Activated naive CD4-positive, alpha-beta T cell treated with anti-CD3 and anti-CD28 coated beads for 36 hours (primary cell): ENCODE measurements at regions not wholly inside any gene's neighbourhood (a gene's known extent, or its start where the extent isn't known, plus 50 kb on each side); places are given as distances from the start of the nearest gene placed in this dataset.
"Not testable (repeated sequence)": the region's sequence is repeated elsewhere in the genome, so short reads cannot be mapped to it uniquely, and the experiment has no call there.

Source experiments
- CTCF ChIA-PET: fragments of 350-600 bp; sonication (Branson Sonifier 250); formaldehyde crosslinking; loops from one replicate; lab custom pipeline; 2021; ENCODE audit warnings: antibody characterized with exemption; lab: Charles Lee
- DNase-seq: peaks from one replicate; pipeline ENCODE4 v3.0.0-alpha.2; 2020
- H3K27ac Mint-ChIP-seq: one replicate; pipeline ENCODE4 v1.8.0; 2021; ENCODE audit warnings: mild to moderate bottlenecking, mixed read lengths
- H3K27me3 Mint-ChIP-seq: one replicate; pipeline ENCODE4 v1.8.0; 2021; ENCODE audit warnings: low read depth, mixed read lengths
- H3K36me3 Mint-ChIP-seq: one replicate; pipeline ENCODE4 v1.8.0; 2021; ENCODE audit warnings: low read depth, mixed read lengths
- H3K4me1 Mint-ChIP-seq: one replicate; pipeline ENCODE4 v1.8.0; 2021; ENCODE audit warnings: low read depth, mixed read lengths
- H3K4me3 Mint-ChIP-seq: one replicate; pipeline ENCODE4 v1.8.0; 2021; ENCODE audit warnings: mild to moderate bottlenecking, moderate library complexity, mixed read lengths
- H3K9me3 Mint-ChIP-seq: one replicate; pipeline ENCODE4 v1.8.0; 2021; ENCODE audit warnings: mixed read lengths
- intact Hi-C: fragments of 100-400 bp; cut with micrococcal nuclease; formaldehyde crosslinking; loops from one replicate; pipeline ENCODE4 v1.15.1; 2023

DNA sequence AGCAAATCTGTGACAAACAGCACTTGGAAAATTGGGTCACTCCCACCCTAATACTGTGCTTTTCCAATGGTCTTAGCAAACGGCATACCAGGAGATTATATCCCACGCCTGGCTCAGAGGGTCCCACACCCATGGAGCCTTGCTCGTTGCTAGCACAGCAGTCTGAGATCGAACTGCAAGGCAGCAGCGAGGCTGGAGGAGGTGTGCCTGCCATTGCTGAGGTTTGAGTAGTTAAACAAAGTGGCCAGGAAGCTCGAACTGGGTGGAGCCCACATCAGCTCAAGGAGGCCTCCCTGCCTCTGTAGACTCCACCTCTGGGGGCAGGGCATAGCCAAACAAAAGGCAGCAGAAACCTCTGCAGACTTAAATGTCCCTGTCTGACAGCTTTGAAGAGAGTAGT lies 440.5 kb upstream of the ACTBL2 start:
- H3K4me1 Mint-ChIP-seq, intact Hi-C loops: not testable (repeated sequence)

DNA sequence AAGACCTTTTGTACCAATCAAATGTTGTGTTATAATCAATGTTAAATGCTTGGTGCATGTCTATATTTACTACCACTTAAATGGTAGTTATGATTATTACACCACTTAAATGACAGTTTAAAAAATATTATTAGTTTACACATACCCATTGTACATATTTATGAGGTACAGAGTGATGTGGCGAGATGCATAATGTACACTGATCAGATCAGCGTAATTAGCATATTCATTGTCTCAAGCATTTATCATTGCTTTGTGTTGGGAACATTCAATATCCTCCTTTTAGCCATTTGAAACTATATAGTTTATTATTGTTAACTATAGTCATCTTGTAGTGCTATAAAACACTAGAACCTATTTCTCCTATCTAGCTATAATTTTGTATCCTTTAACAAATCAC lies 434.4 kb upstream of the ACTBL2 start:
- no peak overlapping the region for H3K27ac Mint-ChIP-seq
- H3K36me3 Mint-ChIP-seq = no peaks in the 10 kb centered on the region
- H3K9me3 Mint-ChIP-seq = no peaks in the 10 kb centered on the region
- CTCF ChIA-PET = interaction anchor here (0.6 kb wide), 1 partner anchor 16 kb away, joined by 3 read pairs; no protein-coding TSS in a partner anchor
- peaks cover 7% of the 10 kb centered on the region for H3K27me3 Mint-ChIP-seq
- no peak for DNase-seq
- no peak overlapping the region for H3K4me3 Mint-ChIP-seq
- no peaks in the 10 kb centered on the region for H3K4me1 Mint-ChIP-seq
- intact Hi-C loops = no loop called here

More for the DNA sequence above, 440.5 kb upstream of the ACTBL2 start:
- DNase-seq, H3K27ac Mint-ChIP-seq, H3K9me3 Mint-ChIP-seq, H3K4me3 Mint-ChIP-seq, H3K27me3 Mint-ChIP-seq, H3K36me3 Mint-ChIP-seq, CTCF ChIA-PET: not testable (repeated sequence)

DNA sequence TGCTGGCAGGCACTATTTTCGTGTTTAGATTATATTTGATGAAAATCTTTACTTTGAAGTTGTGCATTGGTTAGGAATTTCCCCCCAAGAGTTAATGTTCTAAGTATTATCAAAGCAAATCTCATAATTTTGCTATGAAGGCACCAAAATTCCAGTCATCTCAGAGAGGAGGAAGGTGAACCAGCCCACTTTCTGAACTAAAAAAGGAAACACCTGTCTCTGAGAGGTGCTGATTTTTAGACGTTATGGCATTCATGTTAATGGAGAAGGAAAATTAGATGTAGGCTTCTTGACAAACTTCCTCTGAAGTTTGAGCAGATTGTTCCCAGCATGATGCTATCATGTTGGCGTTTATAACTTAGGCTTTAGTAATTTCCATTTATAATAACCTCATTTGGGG lies 432.9 kb upstream of the ACTBL2 start:
- CTCF ChIA-PET = no interaction called here
- intact Hi-C loops = no loop called here
- H3K36me3 Mint-ChIP-seq = no peaks in the 10 kb centered on the region

DNA sequence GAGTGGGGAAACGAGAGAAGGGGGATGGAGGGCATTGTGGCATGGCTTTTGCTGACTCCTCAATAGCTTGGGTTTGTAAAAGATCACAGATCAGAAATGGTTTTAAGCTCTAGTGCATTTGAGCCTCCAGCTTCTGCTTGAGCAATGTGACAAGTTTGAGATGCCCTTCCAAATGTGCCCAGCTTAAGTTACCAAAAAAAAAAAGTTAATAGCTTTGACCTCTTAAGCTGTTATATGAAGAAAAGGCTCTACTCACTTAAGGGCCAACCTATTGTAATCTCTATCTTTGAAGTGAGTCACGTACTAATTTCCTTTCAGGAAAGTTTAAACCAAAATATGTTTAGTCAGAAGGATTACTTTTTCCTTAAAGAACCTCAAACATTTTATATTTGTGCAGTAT lies 428.8 kb upstream of the ACTBL2 start:
- CTCF ChIA-PET = interaction anchor here (0.6 kb wide), 1 partner anchor 48 kb away, joined by 5 read pairs; no protein-coding TSS in a partner anchor
- intact Hi-C loops = no loop called here
- Mint-ChIP-seq H3K4me3 (no peak overlapping the region), H3K4me1 (no peaks in the 10 kb centered on the region), H3K27ac (no peak overlapping the region), H3K9me3 (no peaks in the 10 kb centered on the region), H3K27me3 (no peaks in the 10 kb centered on the region), H3K36me3 (no peaks in the 10 kb centered on the region)
- no peak for DNase-seq

More for the DNA sequence above, 432.9 kb upstream of the ACTBL2 start:
- no peak for DNase-seq
- Mint-ChIP-seq H3K4me1 (no peaks in the 10 kb centered on the region), H3K27me3 (peaks cover 7% of the 10 kb centered on the region), H3K27ac (no peak overlapping the region), H3K9me3 (no peaks in the 10 kb centered on the region), H3K4me3 (no peak overlapping the region)

DNA sequence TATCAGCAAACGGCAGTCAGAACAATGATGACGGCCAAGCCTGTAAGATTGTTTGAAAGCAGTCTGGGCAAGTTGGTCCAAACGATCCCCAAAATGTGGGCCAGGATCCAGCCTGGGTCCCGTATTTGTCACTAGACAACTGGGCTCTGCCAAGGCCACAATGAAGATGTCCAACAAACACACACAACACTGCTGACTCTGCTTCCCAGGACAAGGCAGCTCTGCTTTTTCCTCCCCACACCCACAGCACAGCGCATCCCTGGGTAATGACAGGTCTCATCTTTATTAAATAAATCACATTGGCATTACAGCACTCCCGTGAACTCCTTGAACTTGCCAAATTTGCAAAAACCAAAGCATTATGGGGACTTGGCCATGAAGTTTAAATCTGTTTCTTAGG lies 424.1 kb upstream of the ACTBL2 start:
- intact Hi-C loops = no loop called here
- no peak for DNase-seq
- CTCF ChIA-PET = no interaction called here
- Mint-ChIP-seq H3K4me3 (no peak overlapping the region), H3K36me3 (no peaks in the 10 kb centered on the region), H3K27ac (no peak overlapping the region), H3K27me3 (peaks cover 4% of the 10 kb centered on the region), H3K9me3 (no peaks in the 10 kb centered on the region), H3K4me1 (no peaks in the 10 kb centered on the region)

DNA sequence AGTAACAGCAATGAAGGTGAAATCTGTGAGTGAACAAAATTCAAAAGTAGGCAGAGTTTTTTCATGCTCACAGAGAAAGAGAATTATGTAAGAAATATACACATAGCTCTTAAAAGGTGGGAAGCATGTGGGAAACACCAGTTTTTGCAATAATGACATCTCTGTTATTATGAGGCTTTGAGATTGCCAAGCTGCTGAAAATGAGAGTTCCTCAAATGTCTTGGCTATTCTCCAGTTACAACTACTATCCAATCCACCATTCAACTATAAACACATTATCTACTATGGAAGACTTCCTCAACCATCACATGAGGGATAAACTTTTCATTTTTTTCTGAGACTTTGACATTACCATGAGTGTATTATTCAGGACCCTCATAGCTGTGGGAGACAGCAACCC lies 420.8 kb upstream of the ACTBL2 start:
- no peak overlapping the region for H3K4me3 Mint-ChIP-seq
- CTCF ChIA-PET = interaction anchor here (0.9 kb wide), 1 partner anchor 15 kb away, joined by 4 read pairs; no protein-coding TSS in a partner anchor
- no peak for DNase-seq
- intact Hi-C loops = no loop called here
- H3K36me3 Mint-ChIP-seq = no peaks in the 10 kb centered on the region
- H3K27me3 Mint-ChIP-seq = peaks cover 9% of the 10 kb centered on the region
- H3K4me1 Mint-ChIP-seq = no peaks in the 10 kb centered on the region
- H3K9me3 Mint-ChIP-seq = no peaks in the 10 kb centered on the region
- no peak overlapping the region for H3K27ac Mint-ChIP-seq

DNA sequence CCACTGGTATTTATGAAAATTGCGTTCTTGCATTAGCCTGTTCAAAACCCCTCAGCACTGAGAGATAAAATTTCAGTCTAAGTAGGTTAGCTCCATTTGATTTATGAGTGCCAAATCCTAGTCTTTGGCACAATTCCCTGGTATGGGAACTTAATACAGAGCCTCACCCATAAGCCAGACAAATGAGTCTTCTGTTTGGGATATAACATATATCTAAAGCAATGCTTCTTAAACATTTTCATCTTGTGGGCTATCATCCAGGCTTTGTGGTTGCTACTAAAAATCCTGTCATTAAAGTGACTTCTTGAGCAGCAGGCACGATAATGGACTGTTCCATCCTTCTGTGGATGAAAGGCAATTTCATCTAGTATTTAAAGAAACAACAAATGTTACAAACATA lies 419.5 kb upstream of the ACTBL2 start:
- peaks cover 11% of the 10 kb centered on the region for H3K27me3 Mint-ChIP-seq
- no peaks in the 10 kb centered on the region for H3K36me3 Mint-ChIP-seq
- no peak overlapping the region for H3K27ac Mint-ChIP-seq

DNA sequence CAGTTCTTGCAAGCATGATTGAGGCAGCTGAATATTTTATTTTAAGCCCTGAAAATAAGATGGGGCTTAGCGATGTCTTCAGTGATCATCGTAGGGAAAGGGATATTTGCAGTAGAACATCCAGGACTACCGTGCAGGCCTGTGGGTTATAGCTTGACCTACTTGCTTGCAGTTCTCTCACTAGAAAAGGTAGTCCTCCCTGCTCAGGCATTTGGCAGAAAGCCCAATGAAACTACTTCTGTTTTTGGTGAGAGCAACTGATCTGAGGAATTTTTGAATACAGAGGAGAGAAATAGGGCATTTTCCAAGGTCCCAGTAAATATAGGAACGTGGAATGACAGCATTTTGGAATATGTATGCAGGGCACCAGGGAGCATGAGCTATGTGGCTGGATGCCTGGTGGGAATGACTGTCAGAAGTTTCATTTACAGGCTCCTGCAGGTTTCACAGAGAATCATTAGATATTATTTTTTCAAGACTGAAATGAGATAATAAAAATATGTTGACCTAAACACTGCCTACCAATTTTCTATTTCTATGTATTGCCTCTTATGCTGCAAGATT lies 417.9 kb upstream of the ACTBL2 start:
- no peak overlapping the region for H3K27ac Mint-ChIP-seq
- H3K4me3 Mint-ChIP-seq = no peak overlapping the region
- H3K4me1 Mint-ChIP-seq = no peaks in the 10 kb centered on the region
- no peak for DNase-seq
- intact Hi-C loops = no loop called here
- H3K9me3 Mint-ChIP-seq = no peaks in the 10 kb centered on the region
- peaks cover 14% of the 10 kb centered on the region for H3K27me3 Mint-ChIP-seq
- CTCF ChIA-PET = interaction anchor here (0.6 to 0.7 kb wide), 2 partner anchors 16 to 121 kb away, joined by 3 read pairs; no protein-coding TSS in a partner anchor
- H3K36me3 Mint-ChIP-seq = no peaks in the 10 kb centered on the region

More for the DNA sequence above, 419.5 kb upstream of the ACTBL2 start:
- intact Hi-C loops = no loop called here
- CTCF ChIA-PET = no interaction called here
- Mint-ChIP-seq H3K9me3 (no peaks in the 10 kb centered on the region), H3K4me1 (no peaks in the 10 kb centered on the region), H3K4me3 (no peak overlapping the region)
- no peak for DNase-seq

DNA sequence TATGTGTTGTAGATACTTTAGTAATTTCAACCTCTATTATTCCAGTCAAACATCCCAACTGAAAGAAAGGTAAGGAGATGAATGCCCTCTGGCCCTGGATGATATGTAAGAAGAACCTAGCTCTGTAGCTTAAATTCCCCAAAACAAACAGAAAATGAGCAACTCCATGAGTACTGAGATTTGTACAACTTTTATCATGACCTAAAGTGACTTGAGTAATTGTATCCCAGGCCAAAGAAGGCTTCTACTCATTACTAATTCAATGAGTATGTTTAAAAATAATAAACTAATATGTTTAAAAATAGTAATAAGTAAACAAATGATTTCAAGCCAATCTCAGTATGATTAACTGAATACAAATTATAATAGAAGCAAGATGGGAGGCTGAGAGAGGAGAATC lies 414.0 kb upstream of the ACTBL2 start:
- Mint-ChIP-seq H3K4me1 (no peaks in the 10 kb centered on the region), H3K27me3 (peaks cover 10% of the 10 kb centered on the region), H3K4me3 (no peak overlapping the region), H3K9me3 (no peaks in the 10 kb centered on the region), H3K27ac (no peak overlapping the region), H3K36me3 (no peaks in the 10 kb centered on the region)
- intact Hi-C loops = no loop called here
- CTCF ChIA-PET = interaction anchor here (0.7 kb wide), 1 partner anchor 602 kb away, joined by 3 read pairs; no protein-coding TSS in a partner anchor
- DNase-seq = no peak

DNA sequence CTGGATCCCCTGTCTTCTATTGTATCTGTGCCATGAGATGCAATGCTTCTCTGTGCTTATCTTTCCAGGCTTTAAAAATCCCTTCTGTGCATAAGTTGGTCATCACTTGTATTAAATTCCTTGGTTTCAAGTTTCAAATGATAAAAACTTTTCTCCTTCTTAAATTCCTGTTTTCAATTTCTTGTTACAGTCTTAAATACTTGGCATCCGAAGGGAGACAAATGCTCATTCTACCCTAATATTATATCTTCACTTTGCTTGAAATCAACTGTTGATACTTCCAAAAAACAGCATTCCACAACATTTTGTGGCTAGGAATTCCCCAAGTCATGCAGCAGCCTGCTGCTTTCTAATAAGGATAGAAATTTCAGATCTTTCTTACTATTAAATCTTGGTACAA lies 413.2 kb upstream of the ACTBL2 start:
- CTCF ChIA-PET = no interaction called here
- Mint-ChIP-seq H3K36me3 (no peaks in the 10 kb centered on the region), H3K27ac (no peak overlapping the region), H3K27me3 (peaks cover 8% of the 10 kb centered on the region), H3K4me3 (no peak overlapping the region), H3K4me1 (no peaks in the 10 kb centered on the region), H3K9me3 (no peaks in the 10 kb centered on the region)
- DNase-seq = no peak
- intact Hi-C loops = no loop called here

DNA sequence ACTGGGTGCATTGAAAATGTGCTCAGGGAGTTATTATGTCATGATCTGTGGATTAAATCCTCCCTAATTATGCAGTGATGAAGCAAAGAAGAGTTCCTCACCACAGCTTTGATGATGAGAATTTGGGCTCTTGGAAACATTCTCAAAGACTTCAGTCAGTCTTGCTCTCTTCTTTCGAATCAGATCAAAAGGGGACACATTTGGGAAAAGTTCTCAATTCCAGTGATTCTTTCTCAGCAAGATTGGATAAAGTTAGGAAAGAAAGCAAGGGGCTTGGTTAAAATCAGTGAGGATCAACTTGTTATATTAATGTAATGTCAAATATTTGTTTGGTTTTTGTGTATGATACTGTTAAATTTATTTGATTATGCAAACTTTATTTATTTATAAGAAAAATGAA lies 411.3 kb upstream of the ACTBL2 start:
- DNase-seq = no peak
- Mint-ChIP-seq H3K4me1 (no peaks in the 10 kb centered on the region), H3K27me3 (peaks cover 7% of the 10 kb centered on the region), H3K27ac (no peak overlapping the region), H3K4me3 (no peak overlapping the region), H3K36me3 (no peaks in the 10 kb centered on the region), H3K9me3 (no peaks in the 10 kb centered on the region)
- intact Hi-C loops = no loop called here
- CTCF ChIA-PET = no interaction called here

DNA sequence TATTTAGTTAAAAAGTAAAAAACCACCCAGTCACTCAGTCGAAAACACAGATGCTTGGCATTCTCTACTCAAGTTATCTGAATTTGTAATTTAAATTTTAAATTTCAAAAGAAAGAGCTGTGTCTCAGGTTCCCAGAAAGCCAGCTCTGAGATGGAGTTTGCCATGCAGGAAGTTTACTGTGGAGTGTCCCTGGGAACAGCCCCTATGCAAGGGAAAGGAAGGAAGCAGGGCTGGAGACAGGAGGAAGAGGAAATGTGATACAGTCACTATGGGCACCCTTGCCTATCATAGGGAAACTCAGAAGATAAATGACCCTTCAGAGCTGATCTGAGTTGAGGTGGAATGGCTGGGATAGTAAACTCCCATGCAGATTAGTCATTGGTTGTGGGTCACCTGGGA lies 408.8 kb upstream of the ACTBL2 start:
- H3K4me3 Mint-ChIP-seq = no peak overlapping the region
- H3K4me1 Mint-ChIP-seq = no peaks in the 10 kb centered on the region
- H3K27ac Mint-ChIP-seq = no peak overlapping the region
- DNase-seq = no peak
- CTCF ChIA-PET = no interaction called here
- intact Hi-C loops = no loop called here
- H3K27me3 Mint-ChIP-seq = peaks cover 4% of the 10 kb centered on the region
- no peaks in the 10 kb centered on the region for H3K36me3 Mint-ChIP-seq
- no peaks in the 10 kb centered on the region for H3K9me3 Mint-ChIP-seq

DNA sequence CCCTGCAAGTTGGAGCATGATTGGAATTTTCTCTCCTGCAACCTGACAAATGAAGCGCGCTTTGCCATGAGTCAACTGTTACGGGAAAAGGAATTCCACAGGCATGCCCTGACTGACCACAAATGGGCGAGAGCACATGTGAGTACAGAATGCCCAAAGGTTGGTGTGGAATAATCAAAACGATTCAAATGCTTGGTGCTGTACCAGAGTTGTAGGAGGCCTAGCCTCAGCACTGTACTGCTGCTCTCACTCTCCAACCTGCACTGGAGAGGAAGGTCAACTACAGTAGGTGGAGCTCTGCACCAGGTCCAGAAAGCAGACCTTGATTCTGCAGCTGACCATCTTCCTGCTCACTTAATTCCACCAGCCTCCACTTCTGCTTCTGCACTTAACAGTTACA lies 406.9 kb upstream of the ACTBL2 start:
- CTCF ChIA-PET = no interaction called here
- intact Hi-C loops = no loop called here
- Mint-ChIP-seq H3K4me1 (no peaks in the 10 kb centered on the region), H3K27me3 (no peaks in the 10 kb centered on the region), H3K36me3 (no peaks in the 10 kb centered on the region), H3K4me3 (no peak overlapping the region), H3K9me3 (no peaks in the 10 kb centered on the region), H3K27ac (no peak overlapping the region)
- DNase-seq = no peak
